Activated naive CD8-positive, alpha-beta T cell treated with anti-CD3 and anti-CD28 coated beads, Interleukin-2, amount 10 ng/mL, durations not matched to agents 7 days and 5 days (primary cell): ENCODE measurements at regions not wholly inside any gene's neighbourhood (a gene's known extent, or its start where the extent isn't known, plus 50 kb on each side); places are given as distances from the start of the nearest gene placed in this dataset.
"Not testable (repeated sequence)": the region's sequence is repeated elsewhere in the genome, so short reads cannot be mapped to it uniquely, and the experiment has no call there.

Experiments
- ATAC-seq: fragments of 150-1000 bp; cut with Tn5 transposase; one replicate; pipeline ENCODE4 v1.10.0; 2021; ENCODE audit warnings: low read depth, moderate library complexity
- POLR2A ChIA-PET: fragments of 350-600 bp; sonication (Branson Sonifier 250); formaldehyde crosslinking; loops from one replicate; lab custom pipeline; 2021; ENCODE audit warnings: antibody characterized with exemption; lab: Charles Lee
- DNase-seq: peaks from one replicate; pipeline ENCODE4 v3.0.0; 2021
- H3K27ac Mint-ChIP-seq: one replicate; pipeline ENCODE4 v1.8.0; 2022; ENCODE audit warnings: mild to moderate bottlenecking, mixed read lengths
- H3K27me3 Mint-ChIP-seq: one replicate; pipeline ENCODE4 v1.8.0; 2022; ENCODE audit warnings: mild to moderate bottlenecking, moderate library complexity, mixed read lengths
- H3K36me3 Mint-ChIP-seq: one replicate; pipeline ENCODE4 v1.8.0; 2021; ENCODE audit warnings: mild to moderate bottlenecking, mixed read lengths
- H3K4me1 Mint-ChIP-seq: one replicate; pipeline ENCODE4 v1.8.0; 2021; ENCODE audit warnings: mixed read lengths
- H3K4me3 Mint-ChIP-seq: one replicate; pipeline ENCODE4 v1.8.0; 2022; ENCODE audit warnings: mild to moderate bottlenecking, moderate library complexity, mixed read lengths
- H3K9me3 Mint-ChIP-seq: one replicate; pipeline ENCODE4 v1.8.0; 2021; ENCODE audit warnings: mixed read lengths

GRCh38 chr2:242012956-242013764, 143.6 kb downstream of the RTP5 start:
- ATAC-seq (no peak), DNase-seq (no peak)
- Mint-ChIP-seq H3K27me3 (peaks cover 2% of the 10 kb centered on the region), H3K4me1 (peaks cover 9% of the 10 kb centered on the region), H3K9me3 (no peaks in the 10 kb centered on the region), H3K36me3 (no peaks in the 10 kb centered on the region), H3K27ac (no peak overlapping the region), H3K4me3 (no peak overlapping the region)
- POLR2A ChIA-PET: no interaction called here

- H3K27me3 Mint-ChIP-seq: peaks cover 2% of the 10 kb centered on the region
- H3K9me3 Mint-ChIP-seq: no peaks in the 10 kb centered on the region
- no peak overlapping the region for H3K4me3 Mint-ChIP-seq
- H3K27ac Mint-ChIP-seq: no peak overlapping the region
- ATAC-seq (no peak), DNase-seq (no peak)
- no peaks in the 10 kb centered on the region for H3K36me3 Mint-ChIP-seq
- POLR2A ChIA-PET: no interaction called here
- H3K4me1 Mint-ChIP-seq: peaks cover 9% of the 10 kb centered on the region
Observed at GRCh38 chr2:242013771-242014170, 144.2 kb downstream of the RTP5 start.

GRCh38 chr2:242015108-242016065, 145.9 kb downstream of the RTP5 start:
- DNase-seq: no peak
- Mint-ChIP-seq H3K27me3 (peaks cover 6% of the 10 kb centered on the region), H3K4me3 (no peak overlapping the region), H3K36me3 (no peaks in the 10 kb centered on the region), H3K4me1 (peaks cover 9% of the 10 kb centered on the region), H3K9me3 (no peaks in the 10 kb centered on the region), H3K27ac (no peak overlapping the region)
- POLR2A ChIA-PET: no interaction called here
- no peak for ATAC-seq

- Mint-ChIP-seq H3K9me3 (no peaks in the 10 kb centered on the region), H3K27ac (no peak overlapping the region), H3K4me1 (peaks cover 1% of the 10 kb centered on the region), H3K36me3 (no peaks in the 10 kb centered on the region), H3K4me3 (no peak overlapping the region), H3K27me3 (peaks cover 14% of the 10 kb centered on the region)
- DNase-seq (no peak), ATAC-seq (no peak)
- POLR2A ChIA-PET: no interaction called here
Observed at GRCh38 chr2:242017086-242017485, 147.6 kb downstream of the RTP5 start.

GRCh38 chr2:242018416-242018815, 148.9 kb downstream of the RTP5 start:
- H3K27ac Mint-ChIP-seq: not testable (repeated sequence)

GRCh38 chr2:242019344-242019743, 149.8 kb downstream of the RTP5 start:
- DNase-seq (no peak), ATAC-seq (no peak)
- Mint-ChIP-seq H3K36me3 (no peaks in the 10 kb centered on the region), H3K4me3 (no peak overlapping the region), H3K4me1 (no peaks in the 10 kb centered on the region), H3K27ac (no peak overlapping the region), H3K9me3 (no peaks in the 10 kb centered on the region), H3K27me3 (peaks cover 24% of the 10 kb centered on the region)
- POLR2A ChIA-PET: no interaction called here

More at GRCh38 chr2:242018416-242018815, 148.9 kb downstream of the RTP5 start:
- ATAC-seq, H3K9me3 Mint-ChIP-seq, H3K36me3 Mint-ChIP-seq, H3K4me3 Mint-ChIP-seq, H3K4me1 Mint-ChIP-seq, DNase-seq, POLR2A ChIA-PET: not testable (repeated sequence)
- H3K27me3 Mint-ChIP-seq: peaks cover 24% of the 10 kb centered on the region

GRCh38 chr2:242020196-242021004, 150.9 kb downstream of the RTP5 start:
- peaks cover 29% of the 10 kb centered on the region for H3K27me3 Mint-ChIP-seq

GRCh38 chr2:242022550-242023290, 153.2 kb downstream of the RTP5 start:
- POLR2A ChIA-PET: no interaction called here
- H3K4me1 Mint-ChIP-seq: no peaks in the 10 kb centered on the region
- H3K4me3 Mint-ChIP-seq: no peak overlapping the region
- DNase-seq (peak; percentile 4), ATAC-seq (no peak)
- no peaks in the 10 kb centered on the region for H3K9me3 Mint-ChIP-seq
- H3K27me3 Mint-ChIP-seq: peaks cover 32% of the 10 kb centered on the region
- H3K36me3 Mint-ChIP-seq: no peaks in the 10 kb centered on the region
- H3K27ac Mint-ChIP-seq: no peak overlapping the region

More at GRCh38 chr2:242020196-242021004, 150.9 kb downstream of the RTP5 start:
- H3K36me3 Mint-ChIP-seq: no peaks in the 10 kb centered on the region
- POLR2A ChIA-PET: no interaction called here
- H3K27ac Mint-ChIP-seq: no peak overlapping the region
- no peak for ATAC-seq
- no peak overlapping the region for H3K4me3 Mint-ChIP-seq
- no peaks in the 10 kb centered on the region for H3K4me1 Mint-ChIP-seq
- no peak for DNase-seq
- no peaks in the 10 kb centered on the region for H3K9me3 Mint-ChIP-seq

- ATAC-seq: no peak
- H3K4me3 Mint-ChIP-seq: no peak overlapping the region
- peaks cover 40% of the 10 kb centered on the region for H3K27me3 Mint-ChIP-seq
- H3K27ac Mint-ChIP-seq: no peak overlapping the region
- H3K4me1 Mint-ChIP-seq: no peaks in the 10 kb centered on the region
- POLR2A ChIA-PET: no interaction called here
- no peaks in the 10 kb centered on the region for H3K36me3 Mint-ChIP-seq
- no peak for DNase-seq
- no peaks in the 10 kb centered on the region for H3K9me3 Mint-ChIP-seq
Observed at GRCh38 chr2:242024751-242025355, 155.3 kb downstream of the RTP5 start.

- H3K27me3 Mint-ChIP-seq: peaks cover 34% of the 10 kb centered on the region
- no peak overlapping the region for H3K4me3 Mint-ChIP-seq
- no peaks in the 10 kb centered on the region for H3K36me3 Mint-ChIP-seq
- peaks cover 15% of the 10 kb centered on the region for H3K4me1 Mint-ChIP-seq
- H3K27ac Mint-ChIP-seq: no peak overlapping the region
- DNase-seq (no peak), ATAC-seq (no peak)
- no peaks in the 10 kb centered on the region for H3K9me3 Mint-ChIP-seq
- POLR2A ChIA-PET: no interaction called here
Observed at GRCh38 chr2:242027676-242028450, 158.3 kb downstream of the RTP5 start.

- peaks cover 31% of the 10 kb centered on the region for H3K27me3 Mint-ChIP-seq
- no peak overlapping the region for H3K27ac Mint-ChIP-seq
- peaks cover 15% of the 10 kb centered on the region for H3K4me1 Mint-ChIP-seq
- ATAC-seq (no peak), DNase-seq (no peak)
- H3K36me3 Mint-ChIP-seq: no peaks in the 10 kb centered on the region
- no peak overlapping the region for H3K4me3 Mint-ChIP-seq
- POLR2A ChIA-PET: no interaction called here
- no peaks in the 10 kb centered on the region for H3K9me3 Mint-ChIP-seq
Observed at GRCh38 chr2:242029422-242030225, 160.1 kb downstream of the RTP5 start.
